Left lung (tissue), 4 donors: ENCODE measurements at regions not wholly inside any gene's neighbourhood (a gene's known extent, or its start where the extent isn't known, plus 50 kb on each side); places are given as distances from the start of the nearest gene placed in this dataset.

Experiments used
- ATAC-seq: fragments of 200-7000 bp; cut with Tn5 transposase; one replicate; pipeline ENCODE4 v1.9.1; 2020; ENCODE audit warnings: moderate library complexity
- DNase-seq, 4 donors: peaks; one replicate each; pipeline ENCODE4 v3.0.0-alpha.2; 2013 to 2020
- H3K27ac ChIP-seq, 2 donors: fragments of 200-600 bp; sonication (generic) in 1 of 2; one replicate each; pipeline versions ENCODE4 v1.5.0 to v1.8.0; 2020 to 2021
- H3K27me3 ChIP-seq, 2 donors: fragments of 200-600 bp; sonication (generic) in 1 of 2; one replicate each; pipeline versions ENCODE4 v1.5.0 to v1.8.0; 2020 to 2021
- H3K36me3 ChIP-seq, 2 donors: fragments of 200-600 bp; sonication (generic) in 1 of 2; one replicate each; pipeline versions ENCODE4 v1.5.0 to v1.8.0; 2020 to 2021
- H3K4me1 ChIP-seq, 2 donors: fragments of 200-600 bp; one replicate each; pipeline ENCODE4 v1.8.0; 2021
- H3K4me3 ChIP-seq, 2 donors: fragments of 200-600 bp; sonication (generic) in 1 of 2; one replicate each; pipeline versions ENCODE4 v1.5.0 to v1.8.0; 2020 to 2021; ENCODE audit warnings: mild to moderate bottlenecking in 1 of 2
- H3K9me3 ChIP-seq, 2 donors: fragments of 200-600 bp; sonication (generic) in 1 of 2; one replicate each; pipeline versions ENCODE4 v1.5.0 to v1.8.0; 2020 to 2021
- intact Hi-C, 2 donors: fragments of 100-400 bp; cut with DNase I; formaldehyde crosslinking; loops; one replicate each; pipeline versions ENCODE4 v1.11.2 to v1.14.2; 2022
- TF ChIP-seq, protein P1 (sequence below), 2 donors: fragments of 200-600 bp; sonication (generic) in 1 of 2; IDR thresholded peaks; one replicate each; pipeline versions ENCODE4 v1.5.0 to v1.8.0; 2021; ENCODE audit warnings: antibody characterized with exemption in 2 of 2
- donor health status: DM: no; HTN: yes; CAD: no.
- donor health status: DM: no; HTN: no; CAD: no.

- ATAC-seq, result no peak
- no peaks in the 10 kb centered on the region for H3K36me3 ChIP-seq
- intact Hi-C loops, result no loop called here
- H3K4me1 ChIP-seq, result peaks cover 0 to 11% of the 10 kb centered on the region in 2 donors
- TF ChIP-seq, protein P1, sequence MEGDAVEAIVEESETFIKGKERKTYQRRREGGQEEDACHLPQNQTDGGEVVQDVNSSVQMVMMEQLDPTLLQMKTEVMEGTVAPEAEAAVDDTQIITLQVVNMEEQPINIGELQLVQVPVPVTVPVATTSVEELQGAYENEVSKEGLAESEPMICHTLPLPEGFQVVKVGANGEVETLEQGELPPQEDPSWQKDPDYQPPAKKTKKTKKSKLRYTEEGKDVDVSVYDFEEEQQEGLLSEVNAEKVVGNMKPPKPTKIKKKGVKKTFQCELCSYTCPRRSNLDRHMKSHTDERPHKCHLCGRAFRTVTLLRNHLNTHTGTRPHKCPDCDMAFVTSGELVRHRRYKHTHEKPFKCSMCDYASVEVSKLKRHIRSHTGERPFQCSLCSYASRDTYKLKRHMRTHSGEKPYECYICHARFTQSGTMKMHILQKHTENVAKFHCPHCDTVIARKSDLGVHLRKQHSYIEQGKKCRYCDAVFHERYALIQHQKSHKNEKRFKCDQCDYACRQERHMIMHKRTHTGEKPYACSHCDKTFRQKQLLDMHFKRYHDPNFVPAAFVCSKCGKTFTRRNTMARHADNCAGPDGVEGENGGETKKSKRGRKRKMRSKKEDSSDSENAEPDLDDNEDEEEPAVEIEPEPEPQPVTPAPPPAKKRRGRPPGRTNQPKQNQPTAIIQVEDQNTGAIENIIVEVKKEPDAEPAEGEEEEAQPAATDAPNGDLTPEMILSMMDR (IDR thresholded peaks at IDR 0.05), result no peak
- DNase-seq, result no peak
- no peaks in the 10 kb centered on the region for H3K27me3 ChIP-seq
- H3K27ac ChIP-seq, result no peak overlapping the region
- H3K4me3 ChIP-seq, result no peak overlapping the region
- no peaks in the 10 kb centered on the region for H3K9me3 ChIP-seq
Observed at GRCh38 chr12:94706250-94706661, 55.9 kb upstream of the TMCC3 start.

DNA sequence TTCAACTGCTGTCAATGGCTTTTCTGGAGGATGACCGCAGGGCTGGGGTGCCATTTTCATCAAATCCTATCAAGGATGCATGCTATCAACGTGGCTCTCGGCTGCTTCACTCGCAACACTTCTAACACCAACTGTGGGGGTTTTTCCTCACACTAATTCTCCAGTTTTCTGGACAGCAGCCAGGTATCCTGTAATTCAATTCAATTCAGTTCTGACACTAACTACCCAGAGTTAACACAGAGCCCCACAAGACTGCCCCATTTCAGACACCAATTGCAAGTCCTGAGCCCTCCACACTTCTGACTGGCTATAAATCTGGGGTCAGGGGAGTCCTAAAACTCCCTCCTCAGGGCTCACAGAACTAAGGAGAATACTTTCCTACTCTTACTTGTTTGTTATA lies 55.3 kb upstream of the TMCC3 start:
- intact Hi-C loops, result no loop called here
- Histone ChIP-seq H3K4me3 (no peak overlapping the region), H3K27me3 (no peaks in the 10 kb centered on the region), H3K36me3 (no peaks in the 10 kb centered on the region), H3K9me3 (no peaks in the 10 kb centered on the region), H3K27ac (no peak overlapping the region), H3K4me1 (peaks cover 0 to 11% of the 10 kb centered on the region in 2 donors)
- DNase-seq (no peak), ATAC-seq (no peak)
- TF ChIP-seq, protein P1 (IDR thresholded peaks at IDR 0.05), result no peak

- H3K27me3 ChIP-seq, result no peaks in the 10 kb centered on the region
- no peak overlapping the region for H3K27ac ChIP-seq
- intact Hi-C loops, result no loop called here
- peaks cover 0 to 11% of the 10 kb centered on the region in 2 donors for H3K4me1 ChIP-seq
- peak in 2 of 4 donors; percentile 67 to 88 for DNase-seq
- TF ChIP-seq, protein P1 (IDR thresholded peaks at IDR 0.05), result no peak
- H3K9me3 ChIP-seq, result no peaks in the 10 kb centered on the region
- peak; percentile 85 for ATAC-seq
- no peaks in the 10 kb centered on the region for H3K36me3 ChIP-seq
- H3K4me3 ChIP-seq, result no peak overlapping the region
Observed at GRCh38 chr12:94704452-94705306, 54.3 kb upstream of the TMCC3 start.

GRCh38 chr12:94702696-94703095 lies 52.3 kb upstream of the TMCC3 start:
- H3K4me3 ChIP-seq, result no peak overlapping the region
- peaks cover 0 to 11% of the 10 kb centered on the region in 2 donors for H3K4me1 ChIP-seq
- ATAC-seq (no peak), DNase-seq (no peak)
- intact Hi-C loops, result no loop called here
- no peaks in the 10 kb centered on the region for H3K9me3 ChIP-seq
- H3K27me3 ChIP-seq, result no peaks in the 10 kb centered on the region
- H3K27ac ChIP-seq, result no peak overlapping the region
- no peaks in the 10 kb centered on the region for H3K36me3 ChIP-seq
- TF ChIP-seq, protein P1 (IDR thresholded peaks at IDR 0.05), result no peak

DNA sequence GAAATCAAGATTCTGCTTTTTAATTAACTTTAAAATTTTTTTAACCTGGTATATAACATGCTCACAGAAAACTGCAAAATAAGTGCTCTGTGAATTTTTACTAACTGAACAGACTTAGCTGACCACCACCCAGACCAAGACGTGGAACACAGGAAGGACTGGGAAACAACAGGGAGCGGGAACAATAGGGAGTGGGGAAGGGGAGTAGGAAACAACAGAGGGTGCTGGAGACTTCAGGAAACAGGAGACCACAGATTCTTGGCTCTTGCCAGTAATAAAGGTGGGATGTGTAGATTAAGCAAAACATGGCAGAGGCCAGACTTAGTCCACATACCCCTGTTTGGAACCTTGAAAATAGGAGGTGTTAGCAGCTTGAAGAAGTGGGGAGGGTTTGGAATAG lies 51.4 kb upstream of the TMCC3 start:
- peaks cover 0 to 11% of the 10 kb centered on the region in 2 donors for H3K4me1 ChIP-seq
- no peak overlapping the region for H3K4me3 ChIP-seq
- H3K36me3 ChIP-seq, result no peaks in the 10 kb centered on the region
- ATAC-seq (no peak), DNase-seq (no peak)
- H3K27ac ChIP-seq, result no peak overlapping the region
- TF ChIP-seq, protein P1 (IDR thresholded peaks at IDR 0.05), result no peak
- H3K27me3 ChIP-seq, result no peaks in the 10 kb centered on the region
- H3K9me3 ChIP-seq, result no peaks in the 10 kb centered on the region
- intact Hi-C loops, result no loop called here
